MM.1S (cell line): ENCODE measurements at regions not wholly inside any gene's neighbourhood (a gene's known extent, or its start where the extent isn't known, plus 50 kb on each side); places are given as distances from the start of the nearest gene placed in this dataset.

ENCODE experiments used
- DNase-seq: peaks from one replicate; pipeline ENCODE4 v3.0.0-alpha.2; 2015
- H2AFZ ChIP-seq: fragments of 300-600 bp; sonication (generic); 2 replicates; pipeline ENCODE4 v1.6.0; 2016; ENCODE audit warnings: antibody characterized with exemption, low read length
- H3F3A ChIP-seq: fragments of 300-600 bp; sonication (generic); 2 replicates; pipeline ENCODE4 v1.6.1; 2016; ENCODE audit warnings: mild to moderate bottlenecking, antibody characterized with exemption, low read length, moderate library complexity, mixed read lengths; ENCODE audit not compliant: insufficient read depth
- H3K27ac ChIP-seq: fragments of 300-600 bp; sonication (generic); 2 replicates; pipeline ENCODE4 v1.5.1; 2016; ENCODE audit warnings: mild to moderate bottlenecking, low read length
- H3K27me3 ChIP-seq: fragments of 300-600 bp; sonication (generic); replicated peaks from 2 replicates; pipeline ENCODE4 v1.6.0; 2016; ENCODE audit warnings: low read length; ENCODE audit not compliant: insufficient read depth
- H3K36me3 ChIP-seq: fragments of 300-600 bp; sonication (generic); replicated peaks from 2 replicates; pipeline ENCODE4 v1.6.1; 2016; ENCODE audit warnings: mild to moderate bottlenecking, low read length, mixed read lengths; ENCODE audit not compliant: insufficient read depth
- H3K4me1 ChIP-seq: fragments of 300-600 bp; sonication (generic); 2 replicates; pipeline ENCODE4 v1.6.1; 2016; ENCODE audit warnings: low read length, mixed read lengths
- H3K4me2 ChIP-seq: fragments of 300-600 bp; sonication (generic); 2 replicates; pipeline ENCODE4 v1.6.0; 2016; ENCODE audit warnings: low read depth, low read length
- H3K4me3 ChIP-seq: fragments of 300-600 bp; sonication (generic); 2 replicates; pipeline ENCODE4 v1.5.1; 2016; ENCODE audit warnings: low read length, mixed read lengths
- H3K79me2 ChIP-seq: fragments of 300-600 bp; sonication (generic); 2 replicates; pipeline ENCODE4 v1.6.1; 2016; ENCODE audit warnings: mixed run types, low read length, mixed read lengths
- H3K9ac ChIP-seq: fragments of 300-600 bp; sonication (generic); 2 replicates; pipeline ENCODE4 v1.6.1; 2016; ENCODE audit warnings: low read length, mixed read lengths
- H3K9me2 ChIP-seq: fragments of 300-600 bp; sonication (generic); replicated peaks from 2 replicates; pipeline ENCODE4 v1.6.1; 2016; ENCODE audit warnings: mild to moderate bottlenecking, low read length, mixed read lengths; ENCODE audit not compliant: insufficient read depth
- H3K9me3 ChIP-seq: fragments of 300-600 bp; sonication (generic); replicated peaks from 2 replicates; pipeline ENCODE4 v1.6.1; 2016; ENCODE audit warnings: mild to moderate bottlenecking, low read length, mixed read lengths; ENCODE audit not compliant: insufficient read depth
- H4K20me1 ChIP-seq: fragments of 300-600 bp; sonication (generic); 2 replicates; pipeline ENCODE4 v1.6.1; 2016; ENCODE audit warnings: mild to moderate bottlenecking, low read length, moderate library complexity, mixed read lengths; ENCODE audit not compliant: insufficient read depth
- CTCF ChIP-seq: fragments of 300-600 bp; sonication (generic); IDR thresholded peaks from 2 replicates; pipeline ENCODE4 v1.5.1; 2016; ENCODE audit warnings: antibody characterized with exemption, low read length, mixed read lengths
- EZH2 ChIP-seq: fragments of 300-600 bp; sonication (generic); optimal IDR thresholded peaks from 2 replicates; pipeline ENCODE3; 2017; ENCODE audit warnings: low read depth, mild to moderate bottlenecking, antibody characterized with exemption, low read length, mixed read lengths
- EZH2phosphoT487 ChIP-seq: fragments of 300-600 bp; sonication (generic); IDR thresholded peaks from 2 replicates; pipeline ENCODE4 v1.6.1; 2018; ENCODE audit warnings: antibody characterized with exemption, low read length

GRCh38 chr10:131032329-131033165, 279.0 kb downstream of the TCERG1L start:
- H3K4me3 ChIP-seq = no peak overlapping the region
- no peaks in the 10 kb centered on the region for H3K4me1 ChIP-seq
- no peak for DNase-seq
- no peaks in the 10 kb centered on the region for H3K9me2 ChIP-seq
- no peaks in the 10 kb centered on the region; the same call in 1 of the 2 replicates for H3K27me3 ChIP-seq
- TF ChIP-seq CTCF (no peak), EZH2 (no peak), EZH2phosphoT487 (no peak)
- H4K20me1 ChIP-seq = no peaks in the 10 kb centered on the region
- no peaks in the 10 kb centered on the region for H3K79me2 ChIP-seq
- no peak overlapping the region for H3K4me2 ChIP-seq
- H3K9me3 ChIP-seq = no peaks in the 10 kb centered on the region
- H3F3A ChIP-seq = no peaks in the 10 kb centered on the region
- H2AFZ ChIP-seq = no peak overlapping the region
- H3K9ac ChIP-seq = no peak overlapping the region
- H3K36me3 ChIP-seq = no peaks in the 10 kb centered on the region
- H3K27ac ChIP-seq = no peak overlapping the region

- Histone ChIP-seq H3K9ac (no peak overlapping the region), H3K27me3 (no peaks in the 10 kb centered on the region; the same call in 1 of the 2 replicates), H2AFZ (no peak overlapping the region), H3F3A (no peaks in the 10 kb centered on the region), H3K36me3 (no peaks in the 10 kb centered on the region), H3K9me3 (no peaks in the 10 kb centered on the region), H3K4me2 (no peak overlapping the region), H3K27ac (no peak overlapping the region), H3K79me2 (no peaks in the 10 kb centered on the region), H3K9me2 (no peaks in the 10 kb centered on the region), H3K4me1 (no peaks in the 10 kb centered on the region), H3K4me3 (no peak overlapping the region), H4K20me1 (no peaks in the 10 kb centered on the region)
- no peak for DNase-seq
- no peak for TF ChIP-seq EZH2
- TF ChIP-seq CTCF = no peak
- no peak for TF ChIP-seq EZH2phosphoT487
Measured at GRCh38 chr10:131033166-131034085, 278.1 kb downstream of the TCERG1L start.

- no peaks in the 10 kb centered on the region for H3F3A ChIP-seq
- H3K4me2 ChIP-seq = no peak overlapping the region
- no peak for TF ChIP-seq EZH2phosphoT487
- H3K27me3 ChIP-seq = no peaks in the 10 kb centered on the region; the same call in 1 of the 2 replicates
- H3K36me3 ChIP-seq = no peaks in the 10 kb centered on the region
- H3K9me3 ChIP-seq = no peaks in the 10 kb centered on the region
- H3K9ac ChIP-seq = no peak overlapping the region
- H3K27ac ChIP-seq = no peak overlapping the region
- no peaks in the 10 kb centered on the region for H4K20me1 ChIP-seq
- no peaks in the 10 kb centered on the region for H3K79me2 ChIP-seq
- no peak overlapping the region for H2AFZ ChIP-seq
- H3K4me1 ChIP-seq = no peaks in the 10 kb centered on the region
- no peaks in the 10 kb centered on the region for H3K9me2 ChIP-seq
- DNase-seq = no peak
- no peak overlapping the region for H3K4me3 ChIP-seq
Measured at GRCh38 chr10:131034451-131034850, 277.1 kb downstream of the TCERG1L start.
